GM23338 (cell line): ENCODE measurements at regions not wholly inside any gene's neighbourhood (a gene's known extent, or its start where the extent isn't known, plus 50 kb on each side); places are given as distances from the start of the nearest gene placed in this dataset.

ENCODE experiments used
- CREB1 ChIP-seq: fragments of 250-450 bp; sonication (Bioruptor Pico); IDR thresholded peaks from 2 replicates; pipeline ENCODE4 v1.5.0; 2020; ENCODE audit warnings: low read depth, mild to moderate bottlenecking, moderate library complexity
- EZH2 ChIP-seq: fragments of 200-600 bp; sonication (generic); IDR thresholded peaks from one replicate; pipeline ENCODE4 v1.8.0; 2017; ENCODE audit warnings: antibody characterized with exemption, mild to moderate bottlenecking, low read depth; ENCODE audit not compliant: unreplicated experiment
- EZH2phosphoT487 ChIP-seq: fragments of 200-600 bp; sonication (generic); IDR thresholded peaks from one replicate; pipeline ENCODE4 v1.8.1; 2018; ENCODE audit warnings: antibody characterized with exemption; ENCODE audit not compliant: unreplicated experiment
- POLR2AphosphoS5 ChIP-seq: IDR thresholded peaks from 2 replicates; pipeline ENCODE4 v1.6.1; 2016; ENCODE audit warnings: antibody characterized with exemption, low read depth
- TF ChIP-seq, protein P1 (sequence below), 2 experiments: fragments of 200-600 bp in 1 of 2; sonication (generic) in 1 of 2; conservative IDR thresholded peaks; 2 replicates each; pipeline versions ENCODE4 v1.5.1 to v1.6.1; 2016 to 2017; ENCODE audit warnings: antibody characterized with exemption in 2 of 2, low read depth in 2 of 2, mild to moderate bottlenecking in 2 of 2, moderate library complexity in 1 of 2
- TF ChIP-seq, protein P2 (sequence below): IDR thresholded peaks from one replicate; pipeline ENCODE4 v1.6.1; 2018; ENCODE audit warnings: antibody characterized with exemption; ENCODE audit not compliant: unreplicated experiment

DNA sequence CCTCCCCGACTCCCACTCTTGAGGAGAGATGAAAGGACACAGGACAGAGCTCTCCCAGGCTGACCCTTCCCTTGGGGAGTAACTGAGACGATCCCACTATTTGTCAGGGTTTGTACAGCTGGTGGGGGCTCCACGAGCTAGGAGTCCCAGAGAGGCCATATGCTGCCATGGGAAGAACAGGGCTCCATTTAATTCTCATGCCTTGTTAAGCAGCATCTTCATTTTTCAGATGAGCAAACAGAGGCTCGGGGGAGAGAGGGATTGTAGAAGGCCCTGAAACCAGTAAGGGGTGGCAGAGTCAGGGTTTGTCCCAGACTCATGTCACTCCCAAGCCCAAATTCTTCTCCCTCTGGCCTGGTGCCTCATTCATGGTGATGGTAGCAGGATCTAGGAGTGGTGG is 176.4 kb downstream of the NSG2 start:
- TF ChIP-seq, protein P1, sequence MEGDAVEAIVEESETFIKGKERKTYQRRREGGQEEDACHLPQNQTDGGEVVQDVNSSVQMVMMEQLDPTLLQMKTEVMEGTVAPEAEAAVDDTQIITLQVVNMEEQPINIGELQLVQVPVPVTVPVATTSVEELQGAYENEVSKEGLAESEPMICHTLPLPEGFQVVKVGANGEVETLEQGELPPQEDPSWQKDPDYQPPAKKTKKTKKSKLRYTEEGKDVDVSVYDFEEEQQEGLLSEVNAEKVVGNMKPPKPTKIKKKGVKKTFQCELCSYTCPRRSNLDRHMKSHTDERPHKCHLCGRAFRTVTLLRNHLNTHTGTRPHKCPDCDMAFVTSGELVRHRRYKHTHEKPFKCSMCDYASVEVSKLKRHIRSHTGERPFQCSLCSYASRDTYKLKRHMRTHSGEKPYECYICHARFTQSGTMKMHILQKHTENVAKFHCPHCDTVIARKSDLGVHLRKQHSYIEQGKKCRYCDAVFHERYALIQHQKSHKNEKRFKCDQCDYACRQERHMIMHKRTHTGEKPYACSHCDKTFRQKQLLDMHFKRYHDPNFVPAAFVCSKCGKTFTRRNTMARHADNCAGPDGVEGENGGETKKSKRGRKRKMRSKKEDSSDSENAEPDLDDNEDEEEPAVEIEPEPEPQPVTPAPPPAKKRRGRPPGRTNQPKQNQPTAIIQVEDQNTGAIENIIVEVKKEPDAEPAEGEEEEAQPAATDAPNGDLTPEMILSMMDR (conservative IDR thresholded peaks at IDR 0.05; ENCODE audit: low read depth in 2 of 2), result no peak
- TF ChIP-seq, protein P2, sequence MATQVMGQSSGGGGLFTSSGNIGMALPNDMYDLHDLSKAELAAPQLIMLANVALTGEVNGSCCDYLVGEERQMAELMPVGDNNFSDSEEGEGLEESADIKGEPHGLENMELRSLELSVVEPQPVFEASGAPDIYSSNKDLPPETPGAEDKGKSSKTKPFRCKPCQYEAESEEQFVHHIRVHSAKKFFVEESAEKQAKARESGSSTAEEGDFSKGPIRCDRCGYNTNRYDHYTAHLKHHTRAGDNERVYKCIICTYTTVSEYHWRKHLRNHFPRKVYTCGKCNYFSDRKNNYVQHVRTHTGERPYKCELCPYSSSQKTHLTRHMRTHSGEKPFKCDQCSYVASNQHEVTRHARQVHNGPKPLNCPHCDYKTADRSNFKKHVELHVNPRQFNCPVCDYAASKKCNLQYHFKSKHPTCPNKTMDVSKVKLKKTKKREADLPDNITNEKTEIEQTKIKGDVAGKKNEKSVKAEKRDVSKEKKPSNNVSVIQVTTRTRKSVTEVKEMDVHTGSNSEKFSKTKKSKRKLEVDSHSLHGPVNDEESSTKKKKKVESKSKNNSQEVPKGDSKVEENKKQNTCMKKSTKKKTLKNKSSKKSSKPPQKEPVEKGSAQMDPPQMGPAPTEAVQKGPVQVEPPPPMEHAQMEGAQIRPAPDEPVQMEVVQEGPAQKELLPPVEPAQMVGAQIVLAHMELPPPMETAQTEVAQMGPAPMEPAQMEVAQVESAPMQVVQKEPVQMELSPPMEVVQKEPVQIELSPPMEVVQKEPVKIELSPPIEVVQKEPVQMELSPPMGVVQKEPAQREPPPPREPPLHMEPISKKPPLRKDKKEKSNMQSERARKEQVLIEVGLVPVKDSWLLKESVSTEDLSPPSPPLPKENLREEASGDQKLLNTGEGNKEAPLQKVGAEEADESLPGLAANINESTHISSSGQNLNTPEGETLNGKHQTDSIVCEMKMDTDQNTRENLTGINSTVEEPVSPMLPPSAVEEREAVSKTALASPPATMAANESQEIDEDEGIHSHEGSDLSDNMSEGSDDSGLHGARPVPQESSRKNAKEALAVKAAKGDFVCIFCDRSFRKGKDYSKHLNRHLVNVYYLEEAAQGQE, result no peak
- TF ChIP-seq POLR2AphosphoS5, result no peak
- TF ChIP-seq CREB1 (CRISPR knock-in tag), result no peak
- no peak for TF ChIP-seq EZH2
- TF ChIP-seq EZH2phosphoT487, result no peak
